Stomach (tissue), 8 donors: ENCODE measurements at regions not wholly inside any gene's neighbourhood (a gene's known extent, or its start where the extent isn't known, plus 50 kb on each side); places are given as distances from the start of the nearest gene placed in this dataset.
"Not testable (repeated sequence)": the region's sequence is repeated elsewhere in the genome, so short reads cannot be mapped to it uniquely, and the experiment has no call there.

ENCODE experiments used
- DNase-seq, 2 donors: peaks; one replicate each; pipeline versions ENCODE4 v3.0.0 to v3.0.0-alpha.2; 2013 to 2019
- H3K27ac ChIP-seq, 5 donors: fragments of 200-600 bp in 4 of 5; sonication (generic) in 4 of 5; one replicate each; pipeline ENCODE4 v1.5.1; 2013 to 2019; ENCODE audit warnings: mild to moderate bottlenecking in 1 of 5, moderate library complexity in 1 of 5
- H3K27me3 ChIP-seq, 3 donors: fragments of 200-600 bp; sonication (generic); one replicate each; pipeline ENCODE4 v1.5.1; 2017 to 2019; ENCODE audit warnings: mixed run types in 1 of 3
- H3K36me3 ChIP-seq, 4 donors: fragments of 200-600 bp; sonication (generic); 1 replicate in 3 of 4; 2 replicates in 1 of 4; pipeline ENCODE4 v1.5.1; 2016 to 2019
- H3K4me1 ChIP-seq, 4 donors: fragments of 200-600 bp; sonication (generic); one replicate each; pipeline ENCODE4 v1.5.1; 2016 to 2019
- H3K4me3 ChIP-seq, 4 donors: fragments of 200-600 bp; sonication (generic) in 3 of 4; one replicate each; pipeline ENCODE4 v1.5.1; 2016 to 2019; ENCODE audit warnings: mild to moderate bottlenecking in 1 of 4
- H3K9me3 ChIP-seq, 4 donors: fragments of 200-600 bp; sonication (generic); one replicate each; pipeline ENCODE4 v1.5.1; 2016 to 2019
- CTCF ChIP-seq, 7 experiments: fragments of 450-650 bp in 4 of 7; fragments of 200-600 bp in 3 of 7; sonication (generic) in 3 of 7; IDR thresholded peaks; one replicate each; pipeline ENCODE4 v1.5.1; 2016 to 2019; ENCODE audit warnings: antibody characterized with exemption in 7 of 7, control low read depth in 2 of 7, mild to moderate bottlenecking in 1 of 7
- EP300 ChIP-seq: sonication (generic); formaldehyde crosslinking; IDR thresholded peaks from one replicate; pipeline ENCODE4 v1.6.1; 2017; ENCODE audit warnings: antibody characterized with exemption
- POLR2A ChIP-seq, 4 donors: fragments of 450-650 bp; IDR thresholded peaks; one replicate each; pipeline ENCODE4 v1.6.1; 2016; ENCODE audit warnings: antibody characterized with exemption in 4 of 4, control low read depth in 2 of 4, mild to moderate bottlenecking in 1 of 4, moderate library complexity in 1 of 4
- POLR2AphosphoS5 ChIP-seq, 3 donors: sonication (generic); formaldehyde crosslinking; IDR thresholded peaks; one replicate each; pipeline ENCODE4 v1.6.1; 2016; ENCODE audit warnings: antibody characterized with exemption in 3 of 3
- WGBS, 5 donors: extraction: QIAGEN DNeasy Blood & Tissue Kit in 3 of 5; methylation state at CpG; one replicate each; pipeline versions ENCODE4 v1.1.5 to v1.1.7; 2013 to 2018; 5-methylcytosine and 5-hydroxymethylcytosine counted together
- intact Hi-C: fragments of 100-400 bp; cut with DNase I; formaldehyde crosslinking; loops from one replicate; pipeline ENCODE4 v1.15.1; 2023; ENCODE audit warnings: low total_unique reads
- donor health status: healthy with polysubstance abuse.
- donor health status: Bipolar disorder and iron deficiency.
- donor health status: healthy.

DNA sequence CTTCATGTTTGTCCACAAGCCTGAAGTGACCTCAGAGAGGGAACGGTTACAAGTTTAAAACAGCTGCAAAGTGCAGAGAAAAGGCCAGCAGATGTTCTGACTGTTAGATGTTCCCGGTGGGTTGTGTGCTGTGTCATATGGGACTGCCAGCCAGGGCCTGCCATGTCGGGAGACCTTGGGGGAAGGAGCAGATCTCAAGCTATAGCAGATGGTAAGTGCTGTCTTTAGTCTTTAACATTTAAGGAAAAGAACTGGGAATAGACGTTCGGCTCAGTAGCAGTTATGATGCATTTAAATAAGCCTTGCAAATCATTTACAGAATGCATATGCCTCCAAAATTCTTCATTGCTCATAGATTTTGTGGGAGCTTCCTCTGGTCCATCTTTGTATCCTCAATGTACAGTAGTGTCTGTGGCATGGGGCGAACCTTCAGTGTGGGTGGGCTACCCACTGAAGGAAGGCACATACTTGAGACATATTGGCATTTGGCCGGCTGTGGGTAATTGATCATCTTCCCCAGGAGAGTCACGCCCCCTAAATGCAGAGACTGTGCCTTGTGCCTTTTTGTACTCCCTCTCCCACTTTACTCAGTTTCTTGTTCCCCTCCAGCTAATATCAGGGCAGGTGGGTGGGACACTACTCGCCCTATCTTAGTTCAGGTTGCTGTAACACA is 131.9 kb downstream of the NPIPB5 start:
- Histone ChIP-seq H3K4me3 (no peak overlapping the region), H3K27ac (no peak overlapping the region), H3K9me3 (peaks cover 0 to 4% (median 1%) of the 10 kb centered on the region in 4 donors), H3K4me1 (no peaks in the 10 kb centered on the region), H3K27me3 (peaks cover 0 to 80% (median 18%) of the 10 kb centered on the region in 3 donors), H3K36me3 (no peaks in the 10 kb centered on the region)
- DNase-seq, result no peak
- intact Hi-C loops, result no loop called here
- 65 to 73% (median 69%) methylated on average over 9 of the region's 9 CpGs for WGBS, 5 donors
- no peak for TF ChIP-seq EP300
- TF ChIP-seq POLR2AphosphoS5 (IDR thresholded peaks at IDR 0.05), result no peak
- no peak for TF ChIP-seq POLR2A (IDR thresholded peaks at IDR 0.05)
- no peak for TF ChIP-seq CTCF (IDR thresholded peaks at IDR 0.05)

GRCh38 chr16:22643203-22643602 is 132.5 kb downstream of the NPIPB5 start:
- H3K27me3 ChIP-seq, result peaks cover 0 to 80% (median 15%) of the 10 kb centered on the region in 3 donors
- H3K36me3 ChIP-seq, H3K4me3 ChIP-seq, H3K9me3 ChIP-seq, intact Hi-C loops, DNase-seq, H3K4me1 ChIP-seq, H3K27ac ChIP-seq: not testable (repeated sequence)
- 88 to 92% (median 90%) methylated on average over 5 of the region's 5 CpGs for WGBS, 5 donors

DNA sequence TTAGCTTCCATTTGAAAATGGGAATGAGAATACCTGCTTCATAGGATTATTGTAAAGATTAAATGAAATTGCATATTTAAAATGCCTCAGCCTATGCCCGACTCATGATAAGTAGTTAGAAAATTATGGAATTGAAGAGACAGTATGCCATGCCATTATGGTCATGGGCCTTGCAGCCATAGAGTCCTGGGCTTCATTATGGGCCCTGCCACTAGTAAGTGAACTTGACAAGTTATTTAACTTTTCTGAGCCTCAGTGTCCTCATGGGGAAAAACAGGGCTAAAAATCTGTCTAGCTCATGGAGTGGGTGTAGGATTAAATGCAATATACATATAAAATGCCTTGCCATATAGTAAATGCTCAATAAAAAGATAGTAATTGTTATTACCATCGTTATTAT is 133.2 kb downstream of the NPIPB5 start:
- no peak for DNase-seq
- H3K4me3 ChIP-seq, result no peak overlapping the region
- no peaks in the 10 kb centered on the region for H3K9me3 ChIP-seq
- H3K27me3 ChIP-seq, result peaks cover 0 to 83% (median 15%) of the 10 kb centered on the region in 3 donors
- intact Hi-C loops, result no loop called here
- H3K4me1 ChIP-seq, result no peaks in the 10 kb centered on the region
- H3K36me3 ChIP-seq, result no peaks in the 10 kb centered on the region
- H3K27ac ChIP-seq, result no peak overlapping the region
- TF ChIP-seq EP300 (no peak), POLR2A (IDR thresholded peaks at IDR 0.05) (no peak)
- WGBS, 5 donors, result 69 to 83% (median 77%) methylated on average over 2 of the region's 2 CpGs

DNA sequence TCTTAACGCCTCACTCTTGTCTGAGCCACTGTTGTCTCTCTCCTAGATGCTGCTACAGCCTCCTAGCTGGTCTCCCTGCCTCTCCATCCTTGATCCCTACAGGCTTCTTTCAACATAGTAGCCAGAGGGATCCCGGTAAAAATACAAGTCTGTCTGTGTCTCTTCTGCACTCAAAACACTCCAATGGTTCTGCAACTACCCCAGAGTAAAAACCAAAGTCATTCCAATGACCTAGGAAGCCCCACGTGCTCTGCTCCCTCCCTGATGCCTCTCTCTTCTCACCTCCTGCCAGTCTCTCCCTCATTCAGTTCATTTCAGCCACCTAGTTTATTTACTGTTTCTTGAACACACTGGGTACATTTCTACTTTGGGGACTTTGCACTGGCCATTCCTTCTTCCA is 135.2 kb downstream of the NPIPB5 start:
- intact Hi-C loops, result no loop called here
- H3K4me1 ChIP-seq, result no peaks in the 10 kb centered on the region
- H3K27ac ChIP-seq, result no peak overlapping the region
- WGBS, 5 donors, result 59 to 67% (median 62%) methylated on average over 3 of the region's 3 CpGs
- TF ChIP-seq POLR2A (IDR thresholded peaks at IDR 0.05) (no peak), CTCF (IDR thresholded peaks at IDR 0.05) (no peak), EP300 (no peak), POLR2AphosphoS5 (IDR thresholded peaks at IDR 0.05) (no peak)
- H3K4me3 ChIP-seq, result no peak overlapping the region
- no peak for DNase-seq
- H3K9me3 ChIP-seq, result no peaks in the 10 kb centered on the region
- no peaks in the 10 kb centered on the region for H3K36me3 ChIP-seq
- H3K27me3 ChIP-seq, result peaks cover 0 to 85% (median 19%) of the 10 kb centered on the region in 3 donors

GRCh38 chr16:22646948-22647556 is 136.4 kb downstream of the NPIPB5 start:
- Histone ChIP-seq H3K27me3 (peaks cover 0 to 84% (median 25%) of the 10 kb centered on the region in 3 donors), H3K27ac (no peak overlapping the region), H3K4me3 (no peak overlapping the region), H3K4me1 (no peaks in the 10 kb centered on the region), H3K9me3 (no peaks in the 10 kb centered on the region), H3K36me3 (no peaks in the 10 kb centered on the region)
- TF ChIP-seq POLR2A (IDR thresholded peaks at IDR 0.05) (no peak), CTCF (IDR thresholded peaks at IDR 0.05) (no peak), POLR2AphosphoS5 (IDR thresholded peaks at IDR 0.05) (no peak), EP300 (no peak)
- intact Hi-C loops, result no loop called here
- WGBS, 5 donors, result 47 to 53% (median 52%) methylated on average over 7 of the region's 7 CpGs
- DNase-seq, result no peak
